PC-3 (cell line): ENCODE measurements at regions not wholly inside any gene's neighbourhood (a gene's known extent, or its start where the extent isn't known, plus 50 kb on each side); places are given as distances from the start of the nearest gene placed in this dataset.

ENCODE experiments used
- ATAC-seq: fragments of 200-7000 bp; cut with Tn5 transposase; 2 replicates; pipeline ENCODE4 v1.9.1; 2020; ENCODE audit warnings: mild to moderate bottlenecking, moderate library complexity
- BruUV-seq: library from RNA; stranded (reverse); fragments of 400-500 nt; replicated peaks from 2 replicates; lab custom pipeline; 2021; lab: Mats Ljungman, UMichigan
- CTCF ChIA-PET: fragments of 300-600 bp; sonication (Branson Sonifier 250); formaldehyde crosslinking; loops from one replicate; lab custom pipeline; 2022; ENCODE audit warnings: antibody characterized with exemption; lab: Charles Lee
- POLR2A ChIA-PET: fragments of 300-600 bp; sonication (Branson Sonifier 250); formaldehyde crosslinking; loops from one replicate; lab custom pipeline; 2022; ENCODE audit warnings: antibody characterized with exemption; ENCODE audit not compliant: unreplicated experiment; lab: Charles Lee
- DNase-seq: peaks from one replicate; pipeline ENCODE4 v3.0.0-alpha.2; 2015
- H2AFZ ChIP-seq: fragments of 300-600 bp; sonication (generic); 2 replicates; pipeline ENCODE4 v1.6.0; 2016; ENCODE audit warnings: antibody characterized with exemption, low read length
- H3F3A ChIP-seq: fragments of 300-600 bp; sonication (generic); one replicate; pipeline ENCODE4 v1.6.0; 2017; ENCODE audit warnings: antibody characterized with exemption, low read length, control low read depth, mild to moderate bottlenecking; ENCODE audit not compliant: unreplicated experiment
- H3K27ac ChIP-seq: fragments of 300-600 bp; sonication (generic); 2 replicates; pipeline ENCODE4 v1.5.1; 2016; ENCODE audit warnings: mild to moderate bottlenecking, low read length
- H3K27me3 ChIP-seq: fragments of 300-600 bp; sonication (generic); 2 replicates; pipeline ENCODE4 v1.6.1; 2016; ENCODE audit warnings: low read length, mixed read lengths
- H3K36me3 ChIP-seq: fragments of 300-600 bp; sonication (generic); 2 replicates; pipeline ENCODE4 v1.6.1; 2016; ENCODE audit warnings: low read depth, mixed run types, low read length, mixed read lengths
- H3K4me1 ChIP-seq: fragments of 300-600 bp; sonication (generic); 2 replicates; pipeline ENCODE4 v1.5.1; 2016; ENCODE audit warnings: low read length; ENCODE audit not compliant: insufficient read depth
- H3K4me2 ChIP-seq: fragments of 300-600 bp; sonication (generic); 2 replicates; pipeline ENCODE4 v1.6.0; 2016; ENCODE audit warnings: low read length
- H3K4me3 ChIP-seq: fragments of 300-600 bp; sonication (generic); 2 replicates; pipeline ENCODE4 v1.5.1; 2016; ENCODE audit warnings: mild to moderate bottlenecking, low read length, mixed read lengths
- H3K79me2 ChIP-seq: fragments of 300-600 bp; sonication (generic); 2 replicates; pipeline ENCODE4 v1.6.1; 2017; ENCODE audit warnings: low read length, mixed read lengths
- H3K9ac ChIP-seq: fragments of 300-600 bp; sonication (generic); 2 replicates; pipeline ENCODE4 v1.6.0; 2016; ENCODE audit warnings: mild to moderate bottlenecking, low read length
- H3K9me2 ChIP-seq: fragments of 300-600 bp; sonication (generic); replicated peaks from 2 replicates; pipeline ENCODE4 v1.6.1; 2016; ENCODE audit warnings: mixed run types, low read length, mixed read lengths
- H3K9me3 ChIP-seq: fragments of 300-600 bp; sonication (generic); 2 replicates; pipeline ENCODE4 v1.6.1; 2016; ENCODE audit warnings: low read length, mixed read lengths
- H4K20me1 ChIP-seq: fragments of 300-600 bp; sonication (generic); 2 replicates; pipeline ENCODE4 v1.6.1; 2016; ENCODE audit warnings: low read length, mixed read lengths
- EZH2 ChIP-seq: fragments of 300-600 bp; sonication (generic); IDR thresholded peaks from one replicate; pipeline ENCODE4 v1.6.1; 2017; ENCODE audit warnings: antibody characterized with exemption, mild to moderate bottlenecking, low read length; ENCODE audit not compliant: unreplicated experiment
- EZH2phosphoT487 ChIP-seq: fragments of 300-600 bp; sonication (generic); IDR thresholded peaks from 2 replicates; pipeline ENCODE4 v1.6.1; 2018; ENCODE audit warnings: mild to moderate bottlenecking, antibody characterized with exemption, low read length, borderline replicate concordance
- intact Hi-C: fragments of 100-400 bp; cut with micrococcal nuclease; formaldehyde crosslinking; loops from 2 replicates; pipeline ENCODE4 v1.9.0; 2023
- TF ChIP-seq, protein P1 (sequence below): fragments of 300-600 bp; sonication (generic); conservative IDR thresholded peaks from 2 replicates; pipeline ENCODE4 v1.5.1; 2017; ENCODE audit warnings: antibody characterized with exemption, low read depth, mild to moderate bottlenecking, low read length

DNA sequence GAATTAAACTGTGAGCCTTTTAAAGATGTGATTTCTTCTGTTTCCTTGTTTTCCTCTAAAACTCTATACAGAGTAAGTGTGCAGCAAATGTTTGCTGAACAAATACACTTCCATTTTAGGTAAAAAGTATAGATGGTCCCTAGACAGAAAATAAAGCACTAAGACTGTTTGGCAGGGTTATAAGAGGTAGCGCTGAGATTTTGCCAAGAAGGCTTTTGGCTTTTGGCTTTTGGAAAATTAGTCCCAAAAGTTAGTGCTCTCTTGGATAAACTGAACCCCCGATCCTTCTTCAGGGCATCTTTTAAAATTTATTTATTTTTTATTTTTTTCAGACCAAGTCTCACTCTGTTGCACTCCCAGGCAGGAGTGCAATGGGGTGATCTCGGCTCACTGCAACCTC is 175.7 kb upstream of the NRP1 start:
- intact Hi-C loops, result no loop called here
- no peaks in the 10 kb centered on the region for H4K20me1 ChIP-seq
- DNase-seq, result no peak
- CTCF ChIA-PET, result no interaction called here
- peak overlapping the region; percentile 41; the same call in 1 of the 2 replicates for H3K4me3 ChIP-seq
- peak overlapping the region; percentile 64 for H3K4me2 ChIP-seq
- ATAC-seq, result no peak; the same call in 1 of the 2 replicates
- no peak for TF ChIP-seq EZH2phosphoT487
- TF ChIP-seq EZH2, result no peak
- TF ChIP-seq, protein P1, sequence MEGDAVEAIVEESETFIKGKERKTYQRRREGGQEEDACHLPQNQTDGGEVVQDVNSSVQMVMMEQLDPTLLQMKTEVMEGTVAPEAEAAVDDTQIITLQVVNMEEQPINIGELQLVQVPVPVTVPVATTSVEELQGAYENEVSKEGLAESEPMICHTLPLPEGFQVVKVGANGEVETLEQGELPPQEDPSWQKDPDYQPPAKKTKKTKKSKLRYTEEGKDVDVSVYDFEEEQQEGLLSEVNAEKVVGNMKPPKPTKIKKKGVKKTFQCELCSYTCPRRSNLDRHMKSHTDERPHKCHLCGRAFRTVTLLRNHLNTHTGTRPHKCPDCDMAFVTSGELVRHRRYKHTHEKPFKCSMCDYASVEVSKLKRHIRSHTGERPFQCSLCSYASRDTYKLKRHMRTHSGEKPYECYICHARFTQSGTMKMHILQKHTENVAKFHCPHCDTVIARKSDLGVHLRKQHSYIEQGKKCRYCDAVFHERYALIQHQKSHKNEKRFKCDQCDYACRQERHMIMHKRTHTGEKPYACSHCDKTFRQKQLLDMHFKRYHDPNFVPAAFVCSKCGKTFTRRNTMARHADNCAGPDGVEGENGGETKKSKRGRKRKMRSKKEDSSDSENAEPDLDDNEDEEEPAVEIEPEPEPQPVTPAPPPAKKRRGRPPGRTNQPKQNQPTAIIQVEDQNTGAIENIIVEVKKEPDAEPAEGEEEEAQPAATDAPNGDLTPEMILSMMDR, result no peak
- H3F3A ChIP-seq, result peaks cover 9% of the 10 kb centered on the region
- H3K4me1 ChIP-seq, result peaks cover 28% of the 10 kb centered on the region
- no peaks in the 10 kb centered on the region for H3K27me3 ChIP-seq
- H3K9me3 ChIP-seq, result no peaks in the 10 kb centered on the region
- H3K79me2 ChIP-seq, result no peaks in the 10 kb centered on the region
- H2AFZ ChIP-seq, result peak overlapping the region; percentile 23
- BruUV-seq, result no TSS peak
- H3K27ac ChIP-seq, result peak overlapping the region; percentile 65
- H3K36me3 ChIP-seq, result no peaks in the 10 kb centered on the region
- POLR2A ChIA-PET, result no interaction called here
- no peak overlapping the region for H3K9ac ChIP-seq
- H3K9me2 ChIP-seq, result no peaks in the 10 kb centered on the region

DNA sequence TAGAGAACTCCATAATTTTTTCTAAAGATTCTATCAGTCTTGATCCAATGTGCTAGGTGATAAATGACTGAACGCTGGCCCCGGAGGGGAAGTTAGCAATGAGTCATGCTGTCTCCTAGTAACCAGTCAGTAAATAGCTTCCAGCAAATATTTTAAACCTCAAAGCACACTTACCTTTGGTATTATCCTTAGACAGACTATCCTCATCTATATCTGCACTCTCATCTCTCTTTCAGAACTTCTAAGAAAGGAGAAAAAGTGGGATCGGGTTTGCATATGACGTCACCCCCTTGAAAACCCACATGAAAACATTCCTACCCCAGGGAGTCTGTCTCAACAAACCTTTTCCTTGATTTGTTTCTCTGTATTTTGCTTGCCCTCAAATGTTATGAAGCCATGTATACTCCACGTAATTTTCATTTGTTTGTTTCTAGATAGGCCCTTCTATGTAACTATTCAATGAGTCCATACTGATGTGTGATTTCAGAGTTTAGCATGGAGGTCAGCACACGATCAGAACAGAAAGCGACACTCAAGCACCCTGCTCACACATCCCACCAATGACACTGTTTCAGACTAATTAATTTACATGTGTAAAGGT is 174.9 kb upstream of the NRP1 start:
- ChIA-PET CTCF (no interaction called here), POLR2A (no interaction called here)
- Histone ChIP-seq H3K36me3 (no peaks in the 10 kb centered on the region), H3K9me2 (no peaks in the 10 kb centered on the region), H3K4me2 (peak overlapping the region; percentile 64), H3K27me3 (no peaks in the 10 kb centered on the region), H3F3A (peaks cover 9% of the 10 kb centered on the region), H4K20me1 (no peaks in the 10 kb centered on the region), H3K9ac (peak overlapping the region; percentile 18), H3K27ac (peak overlapping the region; percentile 65), H2AFZ (peak overlapping the region; percentile 23), H3K4me1 (peaks cover 28% of the 10 kb centered on the region), H3K79me2 (no peaks in the 10 kb centered on the region), H3K4me3 (peak overlapping the region; percentile 41), H3K9me3 (no peaks in the 10 kb centered on the region)
- DNase-seq, result peak; percentile 100
- TSS peak; percentile 71 for BruUV-seq
- TF ChIP-seq EZH2phosphoT487, result no peak
- intact Hi-C loops, result loop anchor here (2.0 kb wide), 3 partner anchors 143 to 289 kb away; no protein-coding TSS in a partner anchor
- peak; percentile 97 for ATAC-seq

DNA sequence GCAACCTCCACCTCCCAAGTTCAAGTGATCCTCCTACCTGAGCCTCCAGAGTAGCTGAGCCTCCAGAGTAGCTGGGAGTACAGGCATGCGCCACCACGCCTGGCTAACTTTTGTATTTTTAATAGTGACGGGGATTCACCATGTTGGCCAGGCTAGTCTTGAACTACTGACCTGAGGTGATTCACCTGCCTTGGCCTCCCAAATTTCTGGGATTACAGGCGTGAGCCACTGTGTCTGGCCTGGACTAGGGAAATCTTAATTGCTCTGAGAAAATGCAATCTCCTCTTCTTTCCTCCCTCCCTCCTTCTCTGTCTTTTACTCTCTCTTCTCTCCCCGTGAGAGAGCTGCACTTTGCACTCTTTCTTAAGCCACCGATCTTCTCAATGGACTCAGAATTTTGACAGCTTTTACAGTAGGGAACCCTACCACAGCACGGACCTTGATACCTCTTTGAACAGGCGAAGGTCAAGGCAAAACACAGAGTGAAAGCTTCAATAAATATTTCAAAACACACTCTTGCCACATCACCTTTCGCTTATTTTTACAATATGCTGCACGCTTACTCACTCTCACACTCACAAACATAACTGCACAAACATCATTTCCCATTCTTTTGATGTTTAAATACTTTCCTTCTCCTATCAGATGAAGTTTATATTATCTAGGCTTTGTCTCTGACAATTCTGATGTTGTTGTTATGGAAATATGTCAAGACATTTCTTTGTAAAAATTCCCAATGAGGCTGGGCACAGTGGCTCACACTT is 173.4 kb upstream of the NRP1 start:
- Histone ChIP-seq H3K4me1 (peaks cover 28% of the 10 kb centered on the region), H3K79me2 (no peaks in the 10 kb centered on the region), H3K9ac (no peak overlapping the region), H3K9me3 (no peaks in the 10 kb centered on the region), H3K36me3 (no peaks in the 10 kb centered on the region), H3K4me3 (no peak overlapping the region), H3F3A (peaks cover 9% of the 10 kb centered on the region), H3K4me2 (peak overlapping the region; percentile 64), H2AFZ (0 out of 2 replicates have a peak overlapping the region, but pooled peaks have one; percentile 14), H4K20me1 (no peaks in the 10 kb centered on the region), H3K9me2 (no peaks in the 10 kb centered on the region), H3K27me3 (no peaks in the 10 kb centered on the region), H3K27ac (peak overlapping the region; percentile 65)
- no peak for ATAC-seq
- ChIA-PET POLR2A (no interaction called here), CTCF (no interaction called here)
- DNase-seq, result peak; percentile 78
- intact Hi-C loops, result loop anchor here (2.0 kb wide), 3 partner anchors 141 to 291 kb away; no protein-coding TSS in a partner anchor
- TF ChIP-seq, protein P1, result no peak
- TF ChIP-seq EZH2phosphoT487 (no peak), EZH2 (no peak)
- BruUV-seq, result no TSS peak
